Sigmoid colon (tissue), 4 donors: ENCODE measurements at regions not wholly inside any gene's neighbourhood (a gene's known extent, or its start where the extent isn't known, plus 50 kb on each side); places are given as distances from the start of the nearest gene placed in this dataset.

ENCODE experiments used
- CTCF ChIP-seq, 4 experiments: fragments of 450-650 bp in 3 of 4; fragments of 200-600 bp in 1 of 4; IDR thresholded peaks; one replicate each; pipeline ENCODE4 v1.5.1; 2016 to 2019; ENCODE audit warnings: antibody characterized with exemption in 4 of 4, mild to moderate bottlenecking in 3 of 4, moderate library complexity in 2 of 4
- EP300 ChIP-seq, 4 donors: sonication (generic); formaldehyde crosslinking; IDR thresholded peaks; one replicate each; pipeline ENCODE4 v1.6.1; 2017; ENCODE audit warnings: antibody characterized with exemption in 4 of 4
- POLR2A ChIP-seq, 2 donors: fragments of 450-650 bp; IDR thresholded peaks; one replicate each; pipeline ENCODE4 v1.6.1; 2016; ENCODE audit warnings: antibody characterized with exemption in 2 of 2, mild to moderate bottlenecking in 2 of 2, moderate library complexity in 2 of 2
- POLR2AphosphoS5 ChIP-seq, 4 donors: sonication (generic); formaldehyde crosslinking; IDR thresholded peaks; one replicate each; pipeline ENCODE4 v1.6.1; 2017; ENCODE audit warnings: antibody characterized with exemption in 4 of 4

GRCh38 chr15:70530503-70530902 lies 232.9 kb downstream of the UACA start:
- TF ChIP-seq CTCF (IDR thresholded peaks at IDR 0.05) (no peak), POLR2AphosphoS5 (IDR thresholded peaks at IDR 0.05) (no peak), EP300 (IDR thresholded peaks at IDR 0.05) (no peak), POLR2A (IDR thresholded peaks at IDR 0.05) (no peak)
